K562 (cell line): ENCODE measurements at regions not wholly inside any gene's neighbourhood (a gene's known extent, or its start where the extent isn't known, plus 50 kb on each side); places are given as distances from the start of the nearest gene placed in this dataset.

Experiments
- ATF1 ChIP-seq, 2 experiments: fragments of 450-650 bp in 1 of 2; IDR thresholded peaks; 2 replicates each; pipeline ENCODE4 v1.6.1; 2016; ENCODE audit warnings: missing compliant biosample characterization in 1 of 2, missing genetic modification characterization in 1 of 2
- ATF7 ChIP-seq: fragments of 450-650 bp; IDR thresholded peaks from 2 replicates; pipeline ENCODE4 v1.7.1; 2014; ENCODE audit warnings: mild to moderate bottlenecking, moderate library complexity
- EP300 ChIP-seq: IDR thresholded peaks from 2 replicates; pipeline ENCODE4 v1.6.1; 2012; ENCODE audit warnings: low read length, improper control_type of control experiment
- ETV1 ChIP-seq: fragments of 450-650 bp; conservative IDR thresholded peaks from 2 replicates; pipeline ENCODE4 v1.6.1; 2016; ENCODE audit warnings: missing genetic modification characterization, control low read depth, low read depth, missing compliant biosample characterization
- FOXA3 ChIP-seq, 2 experiments: fragments of 450-650 bp in 1 of 2; sonication (generic) in 1 of 2; formaldehyde crosslinking; IDR thresholded peaks in 1 of 2; conservative IDR thresholded peaks in 1 of 2; 2 replicates each; pipeline versions ENCODE4 v1.4.0 to v1.8.0; 2020 to 2022; ENCODE audit warnings: mild to moderate bottlenecking in 2 of 2, missing genetic modification reagents in 1 of 2
- FOXK1 ChIP-seq: sonication (generic); formaldehyde crosslinking; IDR thresholded peaks from 2 replicates; pipeline ENCODE4 v1.8.0; 2022; ENCODE audit warnings: missing genetic modification reagents, mild to moderate bottlenecking, borderline replicate concordance
- HOXB6 ChIP-seq: fragments of 250-450 bp; sonication (Bioruptor Pico); IDR thresholded peaks from 2 replicates; pipeline ENCODE4 v1.5.1; 2022; ENCODE audit warnings: mild to moderate bottlenecking, borderline replicate concordance
- MEIS2 ChIP-seq: fragments of 450-650 bp; IDR thresholded peaks from 2 replicates; pipeline ENCODE4 v1.6.1; 2014; ENCODE audit warnings: mild to moderate bottlenecking; ENCODE audit not compliant: partially characterized antibody
- NCOA4 ChIP-seq: fragments of 450-650 bp; IDR thresholded peaks from 2 replicates; pipeline ENCODE4 v1.6.1; 2018; ENCODE audit warnings: mild to moderate bottlenecking; ENCODE audit not compliant: partially characterized antibody
- ZNF589 ChIP-seq: fragments of 200-800 bp; sonication (Bioruptor generic); IDR thresholded peaks from 2 replicates; pipeline ENCODE4 v1.6.1; 2016; ENCODE audit warnings: low read depth, missing genetic modification characterization, missing compliant biosample characterization
- ZNF644 ChIP-seq: fragments of 200-800 bp; sonication (Bioruptor generic); IDR thresholded peaks from 2 replicates; pipeline ENCODE4 v1.6.1; 2016; ENCODE audit warnings: low read depth, missing genetic modification characterization, missing compliant biosample characterization
- TF ChIP-seq, protein P1 (sequence below): fragments of 200-800 bp; sonication (Bioruptor generic); IDR thresholded peaks from 2 replicates; pipeline ENCODE4 v1.6.1; 2017; ENCODE audit warnings: missing genetic modification characterization, missing compliant biosample characterization
- TF ChIP-seq, protein P2 (sequence below): sonication (generic); formaldehyde crosslinking; IDR thresholded peaks from 2 replicates; pipeline ENCODE4 v1.9.0; 2022; ENCODE audit warnings: mild to moderate bottlenecking, missing genetic modification reagents
- TF ChIP-seq, protein P3 (sequence below): fragments of 450-650 bp; IDR thresholded peaks from 2 replicates; pipeline ENCODE4 v1.6.1; 2018; ENCODE audit not compliant: partially characterized antibody
- TF ChIP-seq, protein P4 (sequence below): fragments of 450-650 bp; IDR thresholded peaks from 2 replicates; pipeline ENCODE4 v1.6.1; 2016
- TF ChIP-seq, protein P5 (sequence below): sonication (generic); formaldehyde crosslinking; IDR thresholded peaks from 2 replicates; pipeline ENCODE4 v1.8.0; 2022; ENCODE audit warnings: missing genetic modification reagents, mild to moderate bottlenecking, moderate library complexity, borderline replicate concordance

DNA sequence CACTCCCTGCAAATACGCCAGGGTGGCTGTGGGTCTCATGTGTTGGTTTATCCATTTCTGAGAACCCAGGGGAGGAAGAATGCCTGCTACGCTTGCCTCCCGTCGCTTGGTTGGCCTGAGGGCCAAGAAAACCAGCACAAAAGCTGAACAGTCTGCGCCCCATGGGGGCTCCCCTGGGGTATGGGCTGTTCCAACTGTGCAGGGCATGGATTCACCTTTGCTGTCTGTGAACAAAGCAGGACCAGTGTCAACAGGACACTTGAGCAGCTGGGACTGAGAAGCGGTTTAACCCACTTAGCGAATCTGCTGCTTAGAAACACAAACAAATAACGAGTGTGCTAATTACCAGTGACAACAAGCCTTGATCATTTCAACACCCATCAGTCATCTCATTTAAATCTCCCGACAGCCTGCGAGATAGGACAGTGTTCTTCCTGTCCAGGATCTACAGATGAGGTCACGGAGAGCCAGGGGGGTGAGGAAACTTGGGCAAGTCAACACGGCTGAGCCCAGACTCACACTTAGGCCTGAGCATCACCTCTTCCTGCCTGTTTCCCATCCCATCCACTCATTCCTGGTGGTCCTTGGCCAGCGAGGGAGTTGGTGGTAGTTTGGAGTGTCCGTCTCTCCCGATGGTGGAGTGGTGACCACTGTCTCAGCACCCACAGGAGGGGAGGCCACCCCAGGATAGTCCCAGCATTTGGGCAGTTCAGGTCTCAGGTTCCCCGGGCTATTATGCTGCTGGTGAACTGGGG, 111.6 kb upstream of the HAAO start (continued):
- TF ChIP-seq, protein P1, sequence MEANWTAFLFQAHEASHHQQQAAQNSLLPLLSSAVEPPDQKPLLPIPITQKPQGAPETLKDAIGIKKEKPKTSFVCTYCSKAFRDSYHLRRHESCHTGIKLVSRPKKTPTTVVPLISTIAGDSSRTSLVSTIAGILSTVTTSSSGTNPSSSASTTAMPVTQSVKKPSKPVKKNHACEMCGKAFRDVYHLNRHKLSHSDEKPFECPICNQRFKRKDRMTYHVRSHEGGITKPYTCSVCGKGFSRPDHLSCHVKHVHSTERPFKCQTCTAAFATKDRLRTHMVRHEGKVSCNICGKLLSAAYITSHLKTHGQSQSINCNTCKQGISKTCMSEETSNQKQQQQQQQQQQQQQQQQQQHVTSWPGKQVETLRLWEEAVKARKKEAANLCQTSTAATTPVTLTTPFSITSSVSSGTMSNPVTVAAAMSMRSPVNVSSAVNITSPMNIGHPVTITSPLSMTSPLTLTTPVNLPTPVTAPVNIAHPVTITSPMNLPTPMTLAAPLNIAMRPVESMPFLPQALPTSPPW (CRISPR knock-in tag), result peak; percentile 57; the same call in 1 of the 2 replicates
- TF ChIP-seq ATF1 (CRISPR knock-in tag; IDR thresholded peaks at IDR 0.05) (no peak), ATF1 (tag; IDR thresholded peaks at IDR 0.05) (peak; percentile 39; the same call in 1 of the 2 replicates), ATF7 (peak; percentile 36; the same call in 1 of the 2 replicates), ZNF644 (tag) (0 out of 2 replicates have a peak, but pooled peaks have one; percentile 49), NCOA4 (no peak), EP300 (peak; percentile 26; the same call in 1 of the 2 replicates), FOXK1 (0 out of 2 replicates have a peak, but pooled peaks have one; percentile 29), FOXA3 (CRISPR knock-in tag; conservative IDR thresholded peaks at IDR 0.05 in 1 of 2, IDR thresholded peaks at IDR 0.05 in 1 of 2) (peak in 1 of 2 experiments; percentile 21; a peak in 1 of 4 replicates), HOXB6 (CRISPR knock-in tag) (no peak), MEIS2 (peak; percentile 92), ETV1 (tag) (peak; percentile 66; the same call in 1 of the 2 replicates), ZNF589 (peak; percentile 65; the same call in 1 of the 2 replicates)
- TF ChIP-seq, protein P2, sequence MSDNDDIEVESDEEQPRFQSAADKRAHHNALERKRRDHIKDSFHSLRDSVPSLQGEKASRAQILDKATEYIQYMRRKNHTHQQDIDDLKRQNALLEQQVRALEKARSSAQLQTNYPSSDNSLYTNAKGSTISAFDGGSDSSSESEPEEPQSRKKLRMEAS (CRISPR knock-in tag), result 0 out of 2 replicates have a peak, but pooled peaks have one; percentile 8
- TF ChIP-seq, protein P3, sequence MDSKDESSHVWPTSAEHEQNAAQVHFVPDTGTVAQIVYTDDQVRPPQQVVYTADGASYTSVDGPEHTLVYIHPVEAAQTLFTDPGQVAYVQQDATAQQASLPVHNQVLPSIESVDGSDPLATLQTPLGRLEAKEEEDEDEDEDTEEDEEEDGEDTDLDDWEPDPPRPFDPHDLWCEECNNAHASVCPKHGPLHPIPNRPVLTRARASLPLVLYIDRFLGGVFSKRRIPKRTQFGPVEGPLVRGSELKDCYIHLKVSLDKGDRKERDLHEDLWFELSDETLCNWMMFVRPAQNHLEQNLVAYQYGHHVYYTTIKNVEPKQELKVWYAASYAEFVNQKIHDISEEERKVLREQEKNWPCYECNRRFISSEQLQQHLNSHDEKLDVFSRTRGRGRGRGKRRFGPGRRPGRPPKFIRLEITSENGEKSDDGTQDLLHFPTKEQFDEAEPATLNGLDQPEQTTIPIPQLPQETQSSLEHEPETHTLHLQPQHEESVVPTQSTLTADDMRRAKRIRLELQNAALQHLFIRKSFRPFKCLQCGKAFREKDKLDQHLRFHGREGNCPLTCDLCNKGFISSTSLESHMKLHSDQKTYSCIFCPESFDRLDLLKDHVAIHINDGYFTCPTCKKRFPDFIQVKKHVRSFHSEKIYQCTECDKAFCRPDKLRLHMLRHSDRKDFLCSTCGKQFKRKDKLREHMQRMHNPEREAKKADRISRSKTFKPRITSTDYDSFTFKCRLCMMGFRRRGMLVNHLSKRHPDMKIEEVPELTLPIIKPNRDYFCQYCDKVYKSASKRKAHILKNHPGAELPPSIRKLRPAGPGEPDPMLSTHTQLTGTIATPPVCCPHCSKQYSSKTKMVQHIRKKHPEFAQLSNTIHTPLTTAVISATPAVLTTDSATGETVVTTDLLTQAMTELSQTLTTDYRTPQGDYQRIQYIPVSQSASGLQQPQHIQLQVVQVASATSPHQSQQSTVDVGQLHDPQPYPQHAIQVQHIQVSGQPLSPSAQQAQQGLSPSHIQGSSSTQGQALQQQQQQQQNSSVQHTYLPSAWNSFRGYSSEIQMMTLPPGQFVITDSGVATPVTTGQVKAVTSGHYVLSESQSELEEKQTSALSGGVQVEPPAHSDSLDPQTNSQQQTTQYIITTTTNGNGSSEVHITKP, result peak; percentile 31
- TF ChIP-seq, protein P4, sequence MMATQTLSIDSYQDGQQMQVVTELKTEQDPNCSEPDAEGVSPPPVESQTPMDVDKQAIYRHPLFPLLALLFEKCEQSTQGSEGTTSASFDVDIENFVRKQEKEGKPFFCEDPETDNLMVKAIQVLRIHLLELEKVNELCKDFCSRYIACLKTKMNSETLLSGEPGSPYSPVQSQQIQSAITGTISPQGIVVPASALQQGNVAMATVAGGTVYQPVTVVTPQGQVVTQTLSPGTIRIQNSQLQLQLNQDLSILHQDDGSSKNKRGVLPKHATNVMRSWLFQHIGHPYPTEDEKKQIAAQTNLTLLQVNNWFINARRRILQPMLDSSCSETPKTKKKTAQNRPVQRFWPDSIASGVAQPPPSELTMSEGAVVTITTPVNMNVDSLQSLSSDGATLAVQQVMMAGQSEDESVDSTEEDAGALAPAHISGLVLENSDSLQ, result peak; percentile 73
- TF ChIP-seq, protein P5, sequence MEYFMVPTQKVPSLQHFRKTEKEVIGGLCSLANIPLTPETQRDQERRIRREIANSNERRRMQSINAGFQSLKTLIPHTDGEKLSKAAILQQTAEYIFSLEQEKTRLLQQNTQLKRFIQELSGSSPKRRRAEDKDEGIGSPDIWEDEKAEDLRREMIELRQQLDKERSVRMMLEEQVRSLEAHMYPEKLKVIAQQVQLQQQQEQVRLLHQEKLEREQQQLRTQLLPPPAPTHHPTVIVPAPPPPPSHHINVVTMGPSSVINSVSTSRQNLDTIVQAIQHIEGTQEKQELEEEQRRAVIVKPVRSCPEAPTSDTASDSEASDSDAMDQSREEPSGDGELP (CRISPR knock-in tag), result peak; percentile 25; the same call in 1 of the 2 replicates
